Colonic mucosa (tissue), 4 donors: ENCODE measurements at regions not wholly inside any gene's neighbourhood (a gene's known extent, or its start where the extent isn't known, plus 50 kb on each side); places are given as distances from the start of the nearest gene placed in this dataset.

ENCODE experiments used
- DNase-seq: peaks from one replicate; pipeline ENCODE4 v3.0.0-alpha.2; 2020
- H3K27ac ChIP-seq: fragments of 200-600 bp; one replicate; pipeline ENCODE4 v1.8.0; 2021
- H3K27me3 ChIP-seq: fragments of 200-600 bp; one replicate; pipeline ENCODE4 v1.8.0; 2021
- H3K36me3 ChIP-seq: fragments of 200-600 bp; one replicate; pipeline ENCODE4 v1.8.0; 2021
- H3K4me1 ChIP-seq: fragments of 200-600 bp; one replicate; pipeline ENCODE4 v1.8.0; 2021; ENCODE audit warnings: mild to moderate bottlenecking
- H3K4me3 ChIP-seq: fragments of 200-600 bp; one replicate; pipeline ENCODE4 v1.8.0; 2021
- H3K9ac ChIP-seq, 2 donors: one replicate each; pipeline ENCODE4 v1.7.0; 2013; ENCODE audit warnings: control low read depth in 2 of 2, low read depth in 2 of 2, low read length in 2 of 2
- H3K9me3 ChIP-seq: fragments of 200-600 bp; one replicate; pipeline ENCODE4 v1.8.0; 2021
- CTCF ChIP-seq: fragments of 200-600 bp; IDR thresholded peaks from one replicate; pipeline ENCODE4 v1.8.0; 2022; ENCODE audit warnings: antibody characterized with exemption, mild to moderate bottlenecking
- intact Hi-C: fragments of 100-400 bp; cut with DNase I; formaldehyde crosslinking; loops from one replicate; pipeline ENCODE4 v1.14.1; 2022
- donor health status: healthy.
- donor health status: DM: no; HTN: no; CAD: no.
- donor health status: DM: no; HTN: no; CAD: no.

DNA sequence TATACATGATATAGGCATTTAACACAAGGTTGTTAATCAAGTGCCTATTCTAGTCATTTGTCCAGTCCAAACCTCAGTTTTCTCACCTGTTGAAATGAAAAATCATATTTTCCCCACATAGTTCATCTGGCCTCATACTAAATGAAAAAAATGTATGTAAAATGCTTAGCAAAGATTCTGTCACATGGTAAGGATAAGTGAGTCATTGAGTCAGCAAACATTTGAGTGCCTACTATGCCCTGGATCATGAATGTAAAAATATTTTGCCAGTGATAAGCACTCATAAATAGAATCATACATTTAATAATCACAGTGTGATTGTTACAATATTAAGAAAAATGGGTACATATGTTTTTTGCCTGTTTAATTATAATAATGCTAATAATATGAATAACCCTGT lies 181.2 kb upstream of the PAPPA start:
- Histone ChIP-seq H3K9ac (no peak overlapping the region), H3K27me3 (no peaks in the 10 kb centered on the region), H3K9me3 (no peaks in the 10 kb centered on the region), H3K27ac (no peak overlapping the region), H3K4me1 (no peaks in the 10 kb centered on the region), H3K4me3 (no peak overlapping the region), H3K36me3 (no peaks in the 10 kb centered on the region)
- intact Hi-C loops, result no loop called here
- TF ChIP-seq CTCF, result no peak
- no peak for DNase-seq

- Histone ChIP-seq H3K36me3 (no peaks in the 10 kb centered on the region), H3K4me3 (no peak overlapping the region), H3K9me3 (no peaks in the 10 kb centered on the region), H3K4me1 (no peaks in the 10 kb centered on the region), H3K9ac (no peak overlapping the region), H3K27me3 (no peaks in the 10 kb centered on the region), H3K27ac (no peak overlapping the region)
- DNase-seq, result no peak
- no peak for TF ChIP-seq CTCF
- intact Hi-C loops, result no loop called here
These were observed 180.6 kb upstream of the PAPPA start for GRCh38 chr9:115972843-115973595.

- intact Hi-C loops, result no loop called here
- Histone ChIP-seq H3K9me3 (no peaks in the 10 kb centered on the region), H3K9ac (no peak overlapping the region), H3K4me1 (no peaks in the 10 kb centered on the region), H3K4me3 (no peak overlapping the region), H3K36me3 (no peaks in the 10 kb centered on the region), H3K27me3 (no peaks in the 10 kb centered on the region), H3K27ac (no peak overlapping the region)
- TF ChIP-seq CTCF, result no peak
- no peak for DNase-seq
These were observed 176.8 kb upstream of the PAPPA start for GRCh38 chr9:115976781-115977180.

DNA sequence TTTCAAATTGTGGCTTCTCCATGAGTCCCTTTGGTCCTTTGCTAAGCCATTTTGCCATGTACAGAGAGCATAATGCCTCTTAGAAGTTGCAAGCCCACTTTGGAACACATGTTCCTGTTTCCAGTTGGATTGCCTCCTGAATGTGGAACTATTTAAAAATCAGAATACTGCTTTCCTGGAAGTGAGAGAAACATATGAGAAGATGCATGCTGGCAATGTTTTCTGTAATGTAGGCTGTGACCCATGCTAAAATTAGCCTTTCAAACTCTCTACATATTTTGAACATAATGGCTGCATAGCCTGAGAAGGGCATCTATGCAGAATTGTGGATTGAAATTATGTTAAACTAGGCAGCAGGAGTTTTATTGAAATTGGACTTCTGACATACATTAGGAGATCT lies 175.5 kb upstream of the PAPPA start:
- intact Hi-C loops, result no loop called here
- TF ChIP-seq CTCF, result no peak

GRCh38 chr9:115978659-115979096 lies 174.9 kb upstream of the PAPPA start:
- TF ChIP-seq CTCF, result no peak
- intact Hi-C loops, result no loop called here
- no peak for DNase-seq

More for the DNA sequence above, 175.5 kb upstream of the PAPPA start:
- Histone ChIP-seq H3K9ac (no peak overlapping the region), H3K27me3 (no peaks in the 10 kb centered on the region), H3K27ac (no peak overlapping the region), H3K4me1 (no peaks in the 10 kb centered on the region), H3K36me3 (no peaks in the 10 kb centered on the region), H3K4me3 (no peak overlapping the region), H3K9me3 (no peaks in the 10 kb centered on the region)
- no peak for DNase-seq

More at GRCh38 chr9:115978659-115979096, 174.9 kb upstream of the PAPPA start:
- Histone ChIP-seq H3K9ac (no peak overlapping the region), H3K27ac (no peak overlapping the region), H3K27me3 (no peaks in the 10 kb centered on the region), H3K9me3 (no peaks in the 10 kb centered on the region), H3K4me1 (no peaks in the 10 kb centered on the region), H3K4me3 (no peak overlapping the region), H3K36me3 (no peaks in the 10 kb centered on the region)
